ENCODE measurements at regions not wholly inside any gene's neighbourhood (a gene's known extent, or its start where the extent isn't known, plus 50 kb on each side); places are given as distances from the start of the nearest gene placed in this dataset.

DNA sequence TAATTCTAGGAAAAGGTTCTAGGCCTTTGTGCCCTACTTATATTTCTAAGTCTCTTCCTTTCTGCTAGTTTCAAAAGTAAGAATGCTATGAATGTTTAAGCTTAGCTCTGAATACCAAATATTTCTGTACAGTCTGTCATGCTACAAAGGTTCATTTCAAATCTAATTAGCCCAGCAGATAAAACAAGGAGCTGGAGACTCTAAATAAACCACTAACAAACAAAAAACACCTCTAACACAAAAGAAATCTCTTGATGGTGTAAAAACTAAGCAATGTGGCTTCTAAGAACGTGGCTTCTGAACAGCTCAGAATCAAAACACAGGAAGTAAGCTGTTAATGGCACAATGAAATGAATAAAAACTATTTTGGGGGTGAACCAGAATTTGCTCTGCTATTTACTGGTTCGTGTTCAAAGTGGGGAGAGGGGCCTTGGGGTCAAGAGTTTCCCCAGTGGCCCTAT lies 198.3 kb downstream of the BCAS1 start:
- no peak for TF ChIP-seq SP1 (IDR thresholded peaks at IDR 0.05)
- TF ChIP-seq BHLHE40 (IDR thresholded peaks at IDR 0.05; ENCODE audit: borderline replicate concordance): no peak
- no peak for TF ChIP-seq FOXK2 (IDR thresholded peaks at IDR 0.05)
- no peak for TF ChIP-seq HDGF (IDR thresholded peaks at IDR 0.05; ENCODE audit: borderline replicate concordance)
- TF ChIP-seq FOXM1 (IDR thresholded peaks at IDR 0.05; ENCODE audit: borderline replicate concordance): no peak
- no peak for TF ChIP-seq ARNT (IDR thresholded peaks at IDR 0.05)
- TF ChIP-seq TARDBP (IDR thresholded peaks at IDR 0.05): no peak
- TF ChIP-seq LEF1 (IDR thresholded peaks at IDR 0.05; ENCODE audit: borderline replicate concordance): no peak
- no peak for TF ChIP-seq FOXA1 (IDR thresholded peaks at IDR 0.05)
- no peak for TF ChIP-seq ZNF384 (IDR thresholded peaks at IDR 0.05)
- no peak for TF ChIP-seq L3MBTL2 (conservative IDR thresholded peaks at IDR 0.05)
